ENCODE measurements at regions not wholly inside any gene's neighbourhood (a gene's known extent, or its start where the extent isn't known, plus 50 kb on each side); places are given as distances from the start of the nearest gene placed in this dataset.

DNA sequence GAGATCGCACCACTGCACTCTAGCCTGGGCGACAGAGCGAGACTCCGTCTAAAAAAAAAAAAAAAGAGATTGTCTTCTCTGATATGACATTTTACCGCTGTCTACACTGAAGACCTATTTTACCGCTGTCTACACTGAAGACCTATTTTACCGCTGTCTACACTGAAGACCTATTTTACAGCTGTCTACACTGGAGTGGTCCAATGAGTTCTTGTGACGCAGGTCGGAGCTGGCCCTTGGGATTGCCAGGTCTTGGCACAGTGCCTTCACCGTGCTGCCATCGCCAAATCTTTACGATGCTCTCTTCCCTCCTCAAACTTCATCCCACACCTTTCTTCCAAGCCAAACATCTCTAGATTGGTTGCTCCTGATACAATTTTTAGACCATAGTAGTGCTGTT is 183.1 kb upstream of the FAT1 start:
- Histone ChIP-seq H3K4me1 (ENCODE audit: insufficient read depth, low read length, poor library complexity, severe bottlenecking) (peaks cover 27% of the 10 kb centered on the region), H3K27ac (ENCODE audit: low read depth, low read length, poor library complexity, severe bottlenecking) (no peak overlapping the region), H3K27me3 (replicated peaks; ENCODE audit: insufficient read depth, low read depth, low read length, poor library complexity) (no peaks in the 10 kb centered on the region), H3K36me3 (ENCODE audit: insufficient read depth, low read length, poor library complexity, severe bottlenecking) (no peaks in the 10 kb centered on the region), H3K9me3 (ENCODE audit: low read depth, low read length, poor library complexity, severe bottlenecking) (no peaks in the 10 kb centered on the region), H3K4me3 (ENCODE audit: low read depth, low read length, poor library complexity, severe bottlenecking) (no peak overlapping the region)
- no peak for DNase-seq (ENCODE audit: low spot score)
- BruUV-seq (replicated peaks) = no TSS peak
- TF ChIP-seq, protein P1, sequence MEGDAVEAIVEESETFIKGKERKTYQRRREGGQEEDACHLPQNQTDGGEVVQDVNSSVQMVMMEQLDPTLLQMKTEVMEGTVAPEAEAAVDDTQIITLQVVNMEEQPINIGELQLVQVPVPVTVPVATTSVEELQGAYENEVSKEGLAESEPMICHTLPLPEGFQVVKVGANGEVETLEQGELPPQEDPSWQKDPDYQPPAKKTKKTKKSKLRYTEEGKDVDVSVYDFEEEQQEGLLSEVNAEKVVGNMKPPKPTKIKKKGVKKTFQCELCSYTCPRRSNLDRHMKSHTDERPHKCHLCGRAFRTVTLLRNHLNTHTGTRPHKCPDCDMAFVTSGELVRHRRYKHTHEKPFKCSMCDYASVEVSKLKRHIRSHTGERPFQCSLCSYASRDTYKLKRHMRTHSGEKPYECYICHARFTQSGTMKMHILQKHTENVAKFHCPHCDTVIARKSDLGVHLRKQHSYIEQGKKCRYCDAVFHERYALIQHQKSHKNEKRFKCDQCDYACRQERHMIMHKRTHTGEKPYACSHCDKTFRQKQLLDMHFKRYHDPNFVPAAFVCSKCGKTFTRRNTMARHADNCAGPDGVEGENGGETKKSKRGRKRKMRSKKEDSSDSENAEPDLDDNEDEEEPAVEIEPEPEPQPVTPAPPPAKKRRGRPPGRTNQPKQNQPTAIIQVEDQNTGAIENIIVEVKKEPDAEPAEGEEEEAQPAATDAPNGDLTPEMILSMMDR (conservative IDR thresholded peaks at IDR 0.05; ENCODE audit: low read depth, low read length) = no peak
- no peak for TF ChIP-seq EZH2 (IDR thresholded peaks at IDR 0.05; ENCODE audit: borderline replicate concordance, low read depth, low read length, poor library complexity, severe bottlenecking)
- intact Hi-C loops (cut with micrococcal nuclease; ENCODE audit: unreplicated experiment) = no loop called here
- ChIA-PET POLR2A (ENCODE audit: low non-redundant PET) (no interaction called here), CTCF (no interaction called here)

DNA sequence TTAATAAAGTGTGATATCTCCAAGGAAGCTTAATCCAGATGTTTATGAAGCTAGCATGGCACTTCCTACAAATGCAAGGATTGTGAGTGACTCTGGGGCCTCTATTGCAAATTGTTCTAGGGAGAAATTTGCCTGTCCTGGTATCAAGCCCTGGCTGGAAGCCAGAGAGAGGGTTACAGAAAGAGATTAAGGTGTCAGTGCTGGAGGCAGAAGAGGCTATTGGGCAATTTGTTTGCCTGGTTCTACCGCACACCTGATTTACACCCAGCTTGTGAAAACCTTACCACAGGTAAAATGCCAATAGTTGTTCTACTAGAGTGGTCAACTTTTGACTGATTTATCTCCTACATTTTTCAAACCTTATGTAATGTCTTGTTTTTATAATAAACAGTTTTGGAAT is 186.7 kb upstream of the FAT1 start:
- Histone ChIP-seq H3K27ac (ENCODE audit: low read depth, low read length, poor library complexity, severe bottlenecking) (no peak overlapping the region), H3K4me1 (ENCODE audit: insufficient read depth, low read length, poor library complexity, severe bottlenecking) (no peaks in the 10 kb centered on the region), H3K4me3 (ENCODE audit: low read depth, low read length, poor library complexity, severe bottlenecking) (no peak overlapping the region), H3K36me3 (ENCODE audit: insufficient read depth, low read length, poor library complexity, severe bottlenecking) (no peaks in the 10 kb centered on the region), H3K27me3 (replicated peaks; ENCODE audit: insufficient read depth, low read depth, low read length, poor library complexity) (no peaks in the 10 kb centered on the region), H3K9me3 (ENCODE audit: low read depth, low read length, poor library complexity, severe bottlenecking) (no peaks in the 10 kb centered on the region)
- ChIA-PET POLR2A (ENCODE audit: low non-redundant PET) (no interaction called here), CTCF (no interaction called here)
- DNase-seq (ENCODE audit: low spot score) = no peak
- intact Hi-C loops (cut with micrococcal nuclease; ENCODE audit: unreplicated experiment) = no loop called here
- BruUV-seq (replicated peaks) = no TSS peak
- TF ChIP-seq, protein P1 (conservative IDR thresholded peaks at IDR 0.05; ENCODE audit: low read depth, low read length) = no peak
- no peak for TF ChIP-seq EZH2 (IDR thresholded peaks at IDR 0.05; ENCODE audit: borderline replicate concordance, low read depth, low read length, poor library complexity, severe bottlenecking)

DNA sequence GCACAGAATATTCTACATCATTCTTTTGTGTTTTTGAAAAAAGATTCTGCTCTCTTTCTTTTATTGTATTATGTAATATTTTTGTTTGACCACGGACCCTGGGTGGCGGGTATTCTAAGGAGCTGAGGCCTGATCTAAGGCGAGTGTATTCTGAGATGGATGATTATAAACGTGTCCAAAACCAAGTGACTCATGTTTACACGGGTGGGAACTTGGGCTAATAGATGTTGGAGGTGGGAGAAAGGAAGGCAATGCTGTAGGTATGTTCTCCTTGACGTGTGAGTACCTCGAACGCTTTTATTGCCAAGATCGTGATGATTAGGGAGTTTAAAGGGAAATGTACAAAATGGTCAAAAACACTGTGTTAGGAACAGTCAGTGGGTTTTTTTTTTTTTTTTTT is 188.9 kb upstream of the FAT1 start:
- H3K4me1 ChIP-seq (ENCODE audit: insufficient read depth, low read length, poor library complexity, severe bottlenecking) = no peaks in the 10 kb centered on the region
- H3K36me3 ChIP-seq (ENCODE audit: insufficient read depth, low read length, poor library complexity, severe bottlenecking) = no peaks in the 10 kb centered on the region
- intact Hi-C loops (cut with micrococcal nuclease; ENCODE audit: unreplicated experiment) = no loop called here
- no peak overlapping the region for H3K27ac ChIP-seq (ENCODE audit: low read depth, low read length, poor library complexity, severe bottlenecking)
- no TSS peak for BruUV-seq (replicated peaks)
- no peak overlapping the region for H3K4me3 ChIP-seq (ENCODE audit: low read depth, low read length, poor library complexity, severe bottlenecking)
- no peaks in the 10 kb centered on the region for H3K9me3 ChIP-seq (ENCODE audit: low read depth, low read length, poor library complexity, severe bottlenecking)
- DNase-seq (ENCODE audit: low spot score) = no peak
- POLR2A ChIA-PET (ENCODE audit: low non-redundant PET) = no interaction called here
- no peak for TF ChIP-seq EZH2 (IDR thresholded peaks at IDR 0.05; ENCODE audit: borderline replicate concordance, low read depth, low read length, poor library complexity, severe bottlenecking)
- TF ChIP-seq, protein P1 (conservative IDR thresholded peaks at IDR 0.05; ENCODE audit: low read depth, low read length) = no peak
- CTCF ChIA-PET = no interaction called here
- H3K27me3 ChIP-seq (replicated peaks; ENCODE audit: insufficient read depth, low read depth, low read length, poor library complexity) = no peaks in the 10 kb centered on the region

All from A673 (cell line).